Astrocyte of the cerebellum (primary cell): ENCODE measurements at regions not wholly inside any gene's neighbourhood (a gene's known extent, or its start where the extent isn't known, plus 50 kb on each side); places are given as distances from the start of the nearest gene placed in this dataset.
A peak's percentile ranks its signal among the peaks of the same experiment; 100 is the strongest.

Experiments used
- DNase-seq: peaks from one replicate; pipeline ENCODE4 v3.0.0-alpha.2; 2011; ENCODE audit warnings: low read depth
- H3K4me3 ChIP-seq: 2 replicates; pipeline ENCODE4 v1.5.1; 2011; ENCODE audit warnings: mild to moderate bottlenecking, low read depth, low read length, moderate library complexity
- in situ Hi-C: cut with HindIII; loops from 2 replicates; pipeline ENCODE4 v1.10.0; 2017; ENCODE audit warnings: low sequenced_read_pairs
- TF ChIP-seq, protein P1 (sequence below): IDR thresholded peaks from 2 replicates; pipeline ENCODE4 v1.5.1; 2012; ENCODE audit warnings: low read length, low read depth, moderate library complexity, mild to moderate bottlenecking; ENCODE audit errors: missing control alignments

GRCh38 chr13:109387471-109387870 is 398.9 kb downstream of the IRS2 start:
- in situ Hi-C loops, result no loop called here
- no peak for DNase-seq
- TF ChIP-seq, protein P1, sequence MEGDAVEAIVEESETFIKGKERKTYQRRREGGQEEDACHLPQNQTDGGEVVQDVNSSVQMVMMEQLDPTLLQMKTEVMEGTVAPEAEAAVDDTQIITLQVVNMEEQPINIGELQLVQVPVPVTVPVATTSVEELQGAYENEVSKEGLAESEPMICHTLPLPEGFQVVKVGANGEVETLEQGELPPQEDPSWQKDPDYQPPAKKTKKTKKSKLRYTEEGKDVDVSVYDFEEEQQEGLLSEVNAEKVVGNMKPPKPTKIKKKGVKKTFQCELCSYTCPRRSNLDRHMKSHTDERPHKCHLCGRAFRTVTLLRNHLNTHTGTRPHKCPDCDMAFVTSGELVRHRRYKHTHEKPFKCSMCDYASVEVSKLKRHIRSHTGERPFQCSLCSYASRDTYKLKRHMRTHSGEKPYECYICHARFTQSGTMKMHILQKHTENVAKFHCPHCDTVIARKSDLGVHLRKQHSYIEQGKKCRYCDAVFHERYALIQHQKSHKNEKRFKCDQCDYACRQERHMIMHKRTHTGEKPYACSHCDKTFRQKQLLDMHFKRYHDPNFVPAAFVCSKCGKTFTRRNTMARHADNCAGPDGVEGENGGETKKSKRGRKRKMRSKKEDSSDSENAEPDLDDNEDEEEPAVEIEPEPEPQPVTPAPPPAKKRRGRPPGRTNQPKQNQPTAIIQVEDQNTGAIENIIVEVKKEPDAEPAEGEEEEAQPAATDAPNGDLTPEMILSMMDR, result no peak

GRCh38 chr13:109385242-109385560 is 401.2 kb downstream of the IRS2 start:
- TF ChIP-seq, protein P1, result no peak
- no peak overlapping the region for H3K4me3 ChIP-seq
- in situ Hi-C loops, result no loop called here
- DNase-seq, result peak; percentile 50

More at GRCh38 chr13:109387471-109387870, 398.9 kb downstream of the IRS2 start:
- H3K4me3 ChIP-seq, result no peak overlapping the region

DNA sequence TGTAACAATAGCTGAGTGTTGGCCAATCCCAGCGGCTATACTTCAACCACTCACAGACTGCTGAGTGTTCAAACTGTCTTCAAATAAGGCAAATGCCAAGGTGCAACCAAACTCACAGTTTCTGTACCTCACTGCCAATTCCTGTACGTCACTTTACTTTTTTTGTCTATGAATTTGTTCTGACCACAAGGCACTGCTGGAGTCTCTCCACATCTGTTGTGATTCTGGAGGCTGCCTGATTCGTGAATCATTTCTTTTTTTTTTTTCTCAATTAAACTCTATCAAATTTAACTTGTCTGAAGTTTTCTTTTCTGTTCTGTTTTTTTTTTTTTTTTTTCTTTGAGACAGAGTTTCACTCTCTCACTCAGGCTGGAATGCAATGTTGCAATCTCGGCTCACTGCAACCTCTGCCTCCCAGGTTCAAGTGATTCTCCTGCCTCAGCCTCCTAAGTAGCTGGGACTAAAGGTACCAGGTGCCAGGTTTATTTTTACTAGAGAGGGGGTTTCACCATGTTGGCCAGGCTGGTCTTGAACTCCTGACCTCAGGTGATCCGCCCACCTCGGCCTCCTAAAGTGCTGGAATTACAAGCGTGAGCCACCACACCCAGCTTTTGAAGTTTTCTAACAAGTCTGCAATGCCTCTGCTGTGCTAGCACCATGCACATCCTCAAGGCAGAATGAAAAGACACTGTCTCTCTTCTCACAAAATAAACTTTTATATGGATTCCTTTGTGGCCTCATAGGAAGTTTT is 401.7 kb downstream of the IRS2 start:
- TF ChIP-seq, protein P1, result no peak
- peak; percentile 99 for DNase-seq
- H3K4me3 ChIP-seq, result no peak overlapping the region
- in situ Hi-C loops, result no loop called here

DNA sequence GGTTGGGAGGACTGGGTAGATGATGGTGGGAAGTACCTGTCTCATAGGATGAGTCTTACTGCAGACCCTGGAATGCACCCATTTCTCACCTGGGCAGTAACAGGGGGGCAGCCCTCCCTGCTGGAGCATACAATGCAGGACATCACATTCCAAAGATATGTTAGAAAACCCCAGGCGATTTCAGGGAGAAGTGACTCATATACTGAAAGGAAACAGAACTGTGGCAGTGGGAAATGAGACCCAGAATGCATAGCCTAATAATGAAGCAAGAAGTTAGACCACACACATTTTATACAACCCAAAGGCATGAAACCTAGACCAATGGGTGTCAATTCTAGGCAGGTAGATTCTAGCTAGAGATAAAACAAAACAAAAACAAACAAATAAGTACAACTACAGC is 402.7 kb downstream of the IRS2 start:
- TF ChIP-seq, protein P1, result no peak
- in situ Hi-C loops, result no loop called here
- DNase-seq, result peak; percentile 73
- no peak overlapping the region for H3K4me3 ChIP-seq

DNA sequence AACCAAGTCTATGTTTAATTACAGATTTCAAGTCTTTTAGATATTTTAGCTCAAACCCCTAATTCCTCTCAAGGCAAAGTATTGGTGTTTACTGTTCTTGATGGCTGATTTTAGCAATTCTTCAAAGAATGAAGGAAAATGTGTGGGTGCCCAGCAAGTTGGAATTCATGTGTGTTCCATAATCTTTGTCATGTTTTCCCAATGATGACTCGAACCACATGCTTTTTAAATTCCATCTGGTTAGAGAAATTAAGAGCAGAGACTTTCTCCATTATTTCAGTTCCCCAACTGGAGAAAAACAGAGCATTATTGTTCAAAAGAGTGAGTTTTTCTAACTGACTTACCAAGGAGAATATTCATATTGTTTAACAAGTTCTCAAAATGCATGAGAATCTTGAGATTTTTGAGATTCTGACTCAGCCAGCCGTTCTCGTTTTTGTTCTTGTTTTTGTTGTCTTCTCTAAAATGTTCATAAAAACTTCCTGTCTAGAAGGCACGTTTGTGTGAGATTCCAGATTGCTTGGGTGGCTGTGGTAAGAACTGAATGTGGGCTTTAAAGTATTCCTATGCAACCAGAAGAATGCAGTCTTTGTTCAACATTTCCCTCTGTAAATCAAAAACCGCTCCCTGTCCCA is 404.7 kb downstream of the IRS2 start:
- DNase-seq, result peak; percentile 76
- TF ChIP-seq, protein P1, result no peak
- no peak overlapping the region for H3K4me3 ChIP-seq
- in situ Hi-C loops, result no loop called here

GRCh38 chr13:109380457-109380856 is 405.9 kb downstream of the IRS2 start:
- no peak for DNase-seq
- TF ChIP-seq, protein P1, result no peak
- H3K4me3 ChIP-seq, result no peak overlapping the region
- in situ Hi-C loops, result no loop called here
